NCI-H446 (cell line): ENCODE measurements at regions not wholly inside any gene's neighbourhood (a gene's known extent, or its start where the extent isn't known, plus 50 kb on each side); places are given as distances from the start of the nearest gene placed in this dataset.
"Not testable (repeated sequence)": the region's sequence is repeated elsewhere in the genome, so short reads cannot be mapped to it uniquely, and the experiment has no call there.

Experiments
- DNase-seq, 2 experiments: peaks; one replicate each; lab custom pipeline; 2025; lab: John Stamatoyannopoulos, UW

- no peak for DNase-seq
Measured at GRCh38 chr10:23870651-23871610, 338.0 kb upstream of the KIAA1217 start.

GRCh38 chr10:23872290-23872689 lies 336.6 kb upstream of the KIAA1217 start:
- no peak for DNase-seq

- DNase-seq = no peak
Measured at GRCh38 chr10:23877791-23878320, 331.1 kb upstream of the KIAA1217 start.

GRCh38 chr10:23884670-23885069 lies 324.3 kb upstream of the KIAA1217 start:
- DNase-seq = no peak

GRCh38 chr10:23885853-23886252 lies 323.1 kb upstream of the KIAA1217 start:
- no peak for DNase-seq

GRCh38 chr10:23886355-23886754 lies 322.6 kb upstream of the KIAA1217 start:
- no peak for DNase-seq

- DNase-seq = no peak
Measured at GRCh38 chr10:23891301-23891700, 317.6 kb upstream of the KIAA1217 start.

- DNase-seq = no peak
Measured at GRCh38 chr10:23892296-23892695, 316.6 kb upstream of the KIAA1217 start.

- no peak for DNase-seq
Measured at GRCh38 chr10:23897267-23897666, 311.7 kb upstream of the KIAA1217 start.

GRCh38 chr10:23897861-23898260 lies 311.1 kb upstream of the KIAA1217 start:
- no peak for DNase-seq

GRCh38 chr10:23899166-23899565 lies 309.8 kb upstream of the KIAA1217 start:
- no peak for DNase-seq

- DNase-seq = no peak
Measured at GRCh38 chr10:23910291-23910690, 298.6 kb upstream of the KIAA1217 start.

GRCh38 chr10:23912884-23913404 lies 296.0 kb upstream of the KIAA1217 start:
- no peak for DNase-seq

GRCh38 chr10:23914641-23915040 lies 294.3 kb upstream of the KIAA1217 start:
- no peak for DNase-seq

- DNase-seq = no peak
Measured at GRCh38 chr10:23917251-23917840, 291.6 kb upstream of the KIAA1217 start.

GRCh38 chr10:23918090-23918723 lies 290.7 kb upstream of the KIAA1217 start:
- DNase-seq = no peak

GRCh38 chr10:23918839-23919238 lies 290.1 kb upstream of the KIAA1217 start:
- no peak for DNase-seq

- DNase-seq = no peak
Measured at GRCh38 chr10:23927576-23928325, 281.2 kb upstream of the KIAA1217 start.

GRCh38 chr10:23934023-23934422 lies 274.9 kb upstream of the KIAA1217 start:
- not testable (repeated sequence) for DNase-seq

- DNase-seq = no peak
Measured at GRCh38 chr10:23945845-23946244, 263.1 kb upstream of the KIAA1217 start.

GRCh38 chr10:23951841-23952240 lies 257.1 kb upstream of the KIAA1217 start:
- DNase-seq = no peak
